HL-60/S4 treated with retinoic acid at 250 ng/mL for 4 days and 3 days (cell line): ENCODE measurements at regions not wholly inside any gene's neighbourhood (a gene's known extent, or its start where the extent isn't known, plus 50 kb on each side); places are given as distances from the start of the nearest gene placed in this dataset.

Experiments
- in situ Hi-C: fragments of 300-500 bp; cut with MboI; formaldehyde crosslinking; loops from 2 replicates; pipeline ENCODE4 v1.7.0; 2022; ENCODE audit warnings: low sequenced_read_pairs

DNA sequence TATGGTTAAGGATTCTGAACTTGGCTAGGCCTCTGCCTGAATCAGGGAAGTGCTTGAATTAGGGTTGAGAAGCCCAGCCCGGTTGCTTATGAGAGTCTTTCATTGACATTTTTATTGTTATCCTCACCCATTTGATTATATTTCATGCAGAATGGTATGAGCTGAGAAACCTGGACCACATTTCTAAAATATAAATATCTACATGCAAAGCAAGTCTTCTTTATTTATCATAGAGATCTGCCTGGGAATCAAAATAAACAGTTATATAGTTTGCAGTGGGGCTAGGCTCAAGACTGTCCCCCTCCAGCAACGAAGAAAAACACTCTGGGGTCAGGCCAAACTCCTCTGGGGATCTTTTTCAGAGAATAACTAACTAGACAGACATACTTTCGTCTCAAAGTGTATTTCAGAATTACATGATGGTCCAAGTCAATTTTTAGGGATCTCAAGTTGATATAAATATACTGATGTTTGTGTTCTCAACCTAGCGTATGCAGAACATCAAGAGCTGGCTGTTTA is 675.4 kb upstream of the NR2F2 start:
- in situ Hi-C loops = no loop called here

GRCh38 chr15:95656595-95656994 is 673.9 kb upstream of the NR2F2 start:
- in situ Hi-C loops = no loop called here

GRCh38 chr15:95658799-95659198 is 671.7 kb upstream of the NR2F2 start:
- in situ Hi-C loops = no loop called here

GRCh38 chr15:95659656-95660055 is 670.8 kb upstream of the NR2F2 start:
- in situ Hi-C loops = no loop called here

GRCh38 chr15:95662638-95663037 is 667.9 kb upstream of the NR2F2 start:
- in situ Hi-C loops = no loop called here

DNA sequence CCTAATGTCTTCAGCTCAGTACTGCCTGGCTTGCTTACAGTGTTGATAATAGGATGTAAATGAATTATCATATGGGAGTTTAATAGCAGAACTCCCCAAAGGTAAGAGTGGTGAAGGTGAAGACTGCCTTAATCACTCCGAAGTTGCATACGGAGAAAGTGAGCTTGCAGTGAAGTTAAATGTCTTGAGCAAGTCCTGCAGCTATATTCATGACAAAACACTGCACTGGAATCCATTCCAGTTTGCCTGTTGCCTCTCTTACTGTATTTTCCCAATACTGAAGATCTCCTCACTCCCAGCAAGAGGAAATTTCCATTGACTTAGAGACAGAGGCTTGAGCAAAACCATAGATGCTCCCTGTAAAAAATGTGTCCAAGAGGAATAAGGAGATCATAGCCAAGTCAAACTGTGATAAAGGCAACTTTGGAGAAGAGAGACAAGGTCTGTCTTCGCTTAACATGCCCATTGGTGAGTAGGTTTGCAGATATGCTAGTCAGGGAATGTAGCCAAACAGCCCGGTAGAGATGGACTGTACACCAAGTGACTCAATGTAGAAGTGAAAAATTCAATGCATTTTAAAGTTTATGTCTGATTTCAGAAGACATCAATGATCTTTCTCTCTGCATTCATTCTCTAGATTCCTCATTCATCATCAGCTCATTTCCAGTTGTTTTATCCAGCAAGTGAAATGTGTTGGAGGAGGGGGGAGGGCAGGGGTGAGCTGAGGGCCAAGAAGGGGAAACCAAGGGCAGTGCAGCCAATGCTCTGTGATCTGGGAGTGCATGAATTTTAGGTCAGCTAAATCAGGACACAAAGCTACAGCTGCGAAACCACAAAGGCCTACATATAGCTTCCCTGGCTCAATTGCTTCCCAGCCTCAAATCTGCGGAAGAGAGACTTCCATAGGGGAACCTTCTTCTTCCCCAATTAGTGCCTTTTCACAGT is 667.1 kb upstream of the NR2F2 start:
- in situ Hi-C loops = no loop called here

GRCh38 chr15:95664450-95664849 is 666.0 kb upstream of the NR2F2 start:
- in situ Hi-C loops = no loop called here

DNA sequence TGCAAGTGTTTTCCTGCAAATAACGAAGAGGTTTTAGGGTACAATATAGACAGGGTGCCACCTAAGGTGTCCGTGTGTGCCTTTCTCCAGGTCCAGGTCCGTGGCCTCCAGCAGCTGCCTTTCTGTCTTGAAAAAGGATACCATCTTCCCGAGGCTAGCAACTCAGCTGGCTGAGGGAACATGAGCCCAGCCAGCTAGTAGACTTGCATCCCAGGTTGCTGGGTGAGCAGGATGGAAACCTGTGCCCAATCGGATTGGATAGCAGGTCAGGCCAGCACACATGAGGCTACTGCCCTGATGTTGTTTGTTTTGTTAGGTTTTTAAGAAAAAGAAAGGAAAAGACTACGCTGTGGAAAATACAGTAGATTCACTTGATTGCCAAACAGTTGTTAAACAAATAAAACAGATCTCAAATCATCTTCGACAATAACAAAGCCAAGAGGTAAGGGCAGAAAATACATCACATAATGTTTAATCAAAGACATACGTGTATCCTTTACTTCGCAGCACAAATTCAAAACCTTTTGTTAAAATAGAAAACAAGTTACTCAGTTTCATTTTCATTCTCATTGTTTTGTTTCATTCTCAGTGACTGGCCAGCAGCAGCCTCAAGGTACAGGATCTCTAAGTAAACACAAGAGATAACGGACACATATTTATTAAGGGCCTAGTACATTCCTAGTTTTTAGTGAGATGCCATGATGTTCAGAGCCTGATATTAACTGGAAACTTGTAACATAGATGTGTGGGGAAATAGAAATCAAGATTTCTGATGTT is 661.2 kb upstream of the NR2F2 start:
- in situ Hi-C loops = no loop called here

DNA sequence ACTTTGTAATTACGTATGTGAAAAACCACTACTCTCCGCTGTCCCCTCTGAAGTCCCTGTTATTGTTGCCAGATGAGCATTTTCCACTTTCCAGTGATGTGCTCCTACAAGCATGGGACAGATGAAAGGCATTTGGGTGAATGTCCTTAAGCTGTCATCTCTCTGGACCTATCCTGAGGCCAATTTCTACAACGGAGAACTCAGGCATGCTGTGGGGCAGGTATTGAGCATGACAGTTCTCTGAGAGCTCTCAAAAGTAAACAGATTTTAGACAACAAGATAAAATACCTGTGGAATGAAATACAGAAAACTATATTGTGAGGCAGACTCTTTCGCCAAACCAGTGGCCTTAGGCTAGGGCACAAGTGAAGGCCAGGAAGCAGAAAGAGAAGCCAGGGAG is 656.5 kb upstream of the NR2F2 start:
- in situ Hi-C loops = no loop called here

DNA sequence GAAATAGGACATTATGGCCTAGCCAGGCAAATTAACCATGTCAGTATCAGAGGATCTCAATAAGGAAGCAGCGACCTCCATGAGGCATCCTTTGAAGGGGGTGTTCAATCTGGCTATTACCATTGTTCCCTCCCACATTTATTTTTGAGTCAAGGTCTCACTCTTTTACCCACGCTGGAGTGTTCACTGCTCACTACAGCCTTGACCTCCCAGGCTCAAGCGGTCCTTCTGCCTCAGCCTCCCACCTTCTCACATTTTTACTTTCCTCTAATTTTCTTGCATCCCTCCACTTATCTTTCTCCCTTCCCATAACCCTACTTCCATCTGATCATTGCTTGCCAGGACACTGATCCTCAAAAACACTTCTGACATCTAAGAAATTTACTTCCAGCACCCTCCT is 654.0 kb upstream of the NR2F2 start:
- in situ Hi-C loops = no loop called here

GRCh38 chr15:95679847-95680582 is 650.5 kb upstream of the NR2F2 start:
- in situ Hi-C loops = no loop called here

- in situ Hi-C loops = no loop called here
These were observed 649.8 kb upstream of the NR2F2 start for GRCh38 chr15:95680728-95681127.

- in situ Hi-C loops = no loop called here
These were observed 648.5 kb upstream of the NR2F2 start for GRCh38 chr15:95681836-95682544.

GRCh38 chr15:95684126-95684525 is 646.4 kb upstream of the NR2F2 start:
- in situ Hi-C loops = no loop called here

- in situ Hi-C loops = no loop called here
These were observed 645.8 kb upstream of the NR2F2 start for GRCh38 chr15:95684693-95685115.

GRCh38 chr15:95687061-95687460 is 643.4 kb upstream of the NR2F2 start:
- in situ Hi-C loops = no loop called here

GRCh38 chr15:95687686-95688085 is 642.8 kb upstream of the NR2F2 start:
- in situ Hi-C loops = no loop called here

DNA sequence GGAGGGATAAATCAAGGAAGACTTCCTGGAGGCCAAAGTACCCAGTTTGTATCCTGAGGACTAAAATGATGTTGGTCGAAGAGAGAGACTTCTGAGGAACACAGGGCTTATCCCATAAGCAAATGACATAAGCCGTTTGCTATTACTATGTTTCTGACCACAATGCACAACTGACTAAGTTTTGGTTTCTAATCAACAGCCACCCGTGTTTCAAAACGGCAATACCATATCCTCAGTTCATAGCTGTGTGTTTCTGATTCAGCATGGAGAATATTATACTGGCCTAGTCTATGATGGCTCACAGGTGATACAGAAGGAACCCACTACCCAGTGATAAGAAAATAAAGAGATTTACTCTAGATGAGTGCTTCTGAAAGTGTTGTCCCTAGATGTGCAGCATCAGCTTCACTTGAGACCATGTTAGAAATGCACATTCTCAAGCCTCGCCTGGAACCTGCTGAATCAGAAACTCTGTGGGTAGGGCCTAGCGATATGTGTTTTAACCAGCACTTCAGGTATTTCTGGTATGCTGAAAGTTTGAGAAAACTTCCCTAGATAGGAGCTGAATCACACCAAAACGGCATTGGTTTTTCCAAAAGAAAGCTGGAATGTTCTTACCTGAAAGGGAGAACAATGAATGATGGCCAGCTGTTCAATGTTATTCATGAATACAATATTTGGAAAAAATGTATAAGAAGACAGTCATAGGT is 639.7 kb upstream of the NR2F2 start:
- in situ Hi-C loops = no loop called here

GRCh38 chr15:95693917-95694316 is 636.6 kb upstream of the NR2F2 start:
- in situ Hi-C loops = no loop called here

DNA sequence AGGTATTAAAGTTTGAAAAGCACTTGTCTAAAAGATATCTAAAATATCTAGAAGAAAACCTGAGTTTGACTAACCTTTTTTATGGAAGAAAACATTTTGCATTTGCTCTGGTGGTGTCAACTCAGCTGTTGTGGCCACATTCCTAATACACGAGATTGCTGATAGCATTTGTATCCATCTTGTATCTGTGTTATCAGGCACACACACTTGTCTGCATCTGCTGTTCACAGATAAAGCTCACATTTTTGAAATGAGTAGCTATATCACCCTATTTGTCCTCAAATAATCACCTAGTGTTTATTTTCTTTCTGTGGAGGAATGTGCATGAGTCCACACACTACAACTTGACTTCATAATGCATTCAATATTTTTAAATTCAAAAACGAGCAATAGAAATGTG is 632.3 kb upstream of the NR2F2 start:
- in situ Hi-C loops = no loop called here
